PC-9 (cell line): ENCODE measurements at regions not wholly inside any gene's neighbourhood (a gene's known extent, or its start where the extent isn't known, plus 50 kb on each side); places are given as distances from the start of the nearest gene placed in this dataset.
A peak's percentile ranks its signal among the peaks of the same experiment; 100 is the strongest.

Source experiments
- BruUV-seq: library from RNA; stranded (reverse); fragments of 400-500 nt; replicated peaks from 2 replicates; lab custom pipeline; 2021; lab: Mats Ljungman, UMichigan
- CTCF ChIA-PET: fragments of 300-600 bp; sonication (Branson Sonifier 250); formaldehyde crosslinking; loops from one replicate; lab custom pipeline; 2022; ENCODE audit warnings: antibody characterized with exemption; lab: Charles Lee
- POLR2A ChIA-PET: fragments of 300-600 bp; sonication (Branson Sonifier 250); formaldehyde crosslinking; loops from one replicate; lab custom pipeline; 2022; ENCODE audit warnings: antibody characterized with exemption; ENCODE audit not compliant: unreplicated experiment; lab: Charles Lee
- DNase-seq, 2 experiments: peaks; one replicate each; pipeline versions ENCODE4 v3.0.0 to v3.0.0-alpha.2; 2015 to 2022; ENCODE audit warnings: mixed read lengths in 1 of 2
- H2AFZ ChIP-seq: fragments of 200-600 bp; sonication (generic); 2 replicates; pipeline ENCODE4 v1.8.1; 2017; ENCODE audit warnings: antibody characterized with exemption
- H3F3A ChIP-seq: fragments of 200-600 bp; sonication (generic); 2 replicates; pipeline ENCODE4 v1.8.1; 2017; ENCODE audit warnings: antibody characterized with exemption, mild to moderate bottlenecking, low read depth; ENCODE audit not compliant: insufficient read depth
- H3K27ac ChIP-seq: fragments of 200-600 bp; sonication (generic); 2 replicates; pipeline ENCODE4 v1.6.1; 2016; ENCODE audit warnings: mixed run types
- H3K27me3 ChIP-seq: fragments of 200-600 bp; sonication (generic); 2 replicates; pipeline ENCODE4 v1.6.1; 2016; ENCODE audit warnings: low read depth, mixed run types; ENCODE audit not compliant: insufficient read depth
- H3K36me3 ChIP-seq: fragments of 200-600 bp; sonication (generic); 2 replicates; pipeline ENCODE4 v1.6.1; 2016; ENCODE audit warnings: low read depth, mixed run types
- H3K4me1 ChIP-seq: fragments of 200-600 bp; sonication (generic); replicated peaks from 2 replicates; pipeline ENCODE4 v1.6.1; 2016; ENCODE audit warnings: mixed run types; ENCODE audit not compliant: insufficient read depth
- H3K4me2 ChIP-seq: fragments of 200-600 bp; sonication (generic); 2 replicates; pipeline ENCODE4 v1.6.1; 2017; ENCODE audit warnings: mixed run types
- H3K4me3 ChIP-seq: fragments of 200-600 bp; sonication (generic); 2 replicates; pipeline ENCODE4 v1.6.1; 2016; ENCODE audit warnings: mixed run types
- H3K79me2 ChIP-seq: fragments of 200-600 bp; sonication (generic); 2 replicates; pipeline ENCODE4 v1.6.1; 2017; ENCODE audit warnings: low read depth, mixed run types
- H3K9me2 ChIP-seq: fragments of 200-600 bp; sonication (generic); 2 replicates; pipeline ENCODE4 v1.8.1; 2017; ENCODE audit warnings: mild to moderate bottlenecking; ENCODE audit not compliant: insufficient read depth
- H3K9me3 ChIP-seq: fragments of 200-600 bp; sonication (generic); 2 replicates; pipeline ENCODE4 v1.8.1; 2016; ENCODE audit warnings: low read depth; ENCODE audit not compliant: insufficient read depth
- H4K20me1 ChIP-seq: fragments of 200-600 bp; sonication (generic); 2 replicates; pipeline ENCODE4 v1.8.1; 2017; ENCODE audit not compliant: insufficient read depth
- CTCF ChIP-seq: fragments of 200-600 bp; sonication (generic); conservative IDR thresholded peaks from 2 replicates; pipeline ENCODE4 v1.6.1; 2017; ENCODE audit warnings: mixed run types, antibody characterized with exemption, mild to moderate bottlenecking, moderate library complexity
- EZH2 ChIP-seq: fragments of 200-600 bp; sonication (generic); IDR thresholded peaks from 2 replicates; pipeline ENCODE4 v1.8.0; 2017; ENCODE audit warnings: antibody characterized with exemption, low read depth
- intact Hi-C: fragments of 100-400 bp; cut with micrococcal nuclease; formaldehyde crosslinking; loops from one replicate; pipeline ENCODE4 v1.10.0; 2022; ENCODE audit not compliant: unreplicated experiment

- no peaks in the 10 kb centered on the region; the same call in 1 of the 2 replicates for H3K9me2 ChIP-seq
- BruUV-seq = no TSS peak
Observed at GRCh38 chr15:91784973-91785709, 68.4 kb upstream of the SLCO3A1 start.

DNA sequence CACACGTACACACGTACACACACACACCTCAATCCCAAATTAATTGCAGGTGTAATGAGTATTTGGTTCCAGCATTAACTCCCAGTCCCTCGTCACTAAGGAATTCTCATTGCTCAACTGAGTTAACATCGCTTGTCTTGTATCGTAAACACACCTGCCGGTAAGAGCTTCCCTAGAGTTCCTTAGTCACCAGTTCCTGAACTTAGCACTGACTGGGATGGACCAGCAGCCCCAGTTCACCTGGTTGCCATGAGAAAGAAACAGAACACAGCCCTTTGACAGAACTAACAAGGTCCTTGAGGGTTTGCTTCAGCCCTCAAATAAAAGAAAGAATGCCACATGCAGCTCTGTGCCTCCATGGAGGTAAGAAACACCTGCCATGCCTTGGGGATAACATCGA, 66.3 kb upstream of the SLCO3A1 start:
- ChIA-PET POLR2A (no interaction called here), CTCF (no interaction called here)
- Histone ChIP-seq H3K27me3 (no peaks in the 10 kb centered on the region), H3K79me2 (no peaks in the 10 kb centered on the region), H3F3A (no peaks in the 10 kb centered on the region; the same call in 1 of the 2 replicates), H2AFZ (no peak overlapping the region), H3K9me3 (no peaks in the 10 kb centered on the region), H3K4me1 (no peaks in the 10 kb centered on the region), H3K4me2 (no peak overlapping the region), H3K36me3 (no peaks in the 10 kb centered on the region), H3K27ac (no peak overlapping the region), H4K20me1 (no peaks in the 10 kb centered on the region), H3K4me3 (no peak overlapping the region), H3K9me2 (no peaks in the 10 kb centered on the region; the same call in 1 of the 2 replicates)
- no TSS peak for BruUV-seq
- no peak for DNase-seq
- TF ChIP-seq EZH2 (no peak), CTCF (no peak)
- intact Hi-C loops = no loop called here

More at GRCh38 chr15:91784973-91785709, 68.4 kb upstream of the SLCO3A1 start:
- H3K36me3 ChIP-seq = no peaks in the 10 kb centered on the region
- H3K4me3 ChIP-seq = no peak overlapping the region
- no peaks in the 10 kb centered on the region; the same call in 1 of the 2 replicates for H3F3A ChIP-seq
- ChIA-PET CTCF (no interaction called here), POLR2A (no interaction called here)
- no peaks in the 10 kb centered on the region for H4K20me1 ChIP-seq
- no peaks in the 10 kb centered on the region for H3K27me3 ChIP-seq
- no peak overlapping the region for H3K4me2 ChIP-seq
- H3K79me2 ChIP-seq = no peaks in the 10 kb centered on the region
- peak in 1 of 2 experiments; percentile 36 for DNase-seq
- no peak overlapping the region for H2AFZ ChIP-seq
- no peaks in the 10 kb centered on the region for H3K4me1 ChIP-seq
- TF ChIP-seq EZH2 = no peak
- TF ChIP-seq CTCF = no peak
- no peaks in the 10 kb centered on the region for H3K9me3 ChIP-seq
- intact Hi-C loops = no loop called here
- no peak overlapping the region for H3K27ac ChIP-seq

DNA sequence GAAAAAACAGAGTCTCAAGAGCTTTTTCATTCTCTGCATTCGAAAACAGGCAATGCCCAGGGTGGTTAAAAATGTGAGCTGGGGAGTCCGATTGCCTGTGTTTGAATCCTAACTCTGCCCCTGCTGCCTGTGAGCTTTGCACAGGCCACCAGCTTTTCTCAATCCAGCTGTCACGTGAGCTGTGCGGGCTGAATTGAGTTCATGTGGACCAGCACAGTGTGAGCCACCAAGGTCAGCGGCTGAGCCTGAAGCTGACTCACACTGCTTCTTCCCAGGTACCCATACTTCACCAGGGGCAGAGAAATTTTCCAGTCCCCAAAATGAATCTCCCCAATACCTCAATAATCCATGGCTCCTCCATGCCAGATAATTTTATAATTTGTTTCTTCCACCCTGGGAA, 64.4 kb upstream of the SLCO3A1 start:
- ChIA-PET CTCF (no interaction called here), POLR2A (no interaction called here)
- H2AFZ ChIP-seq = no peak overlapping the region
- TF ChIP-seq EZH2 (no peak), CTCF (no peak)
- H3K4me2 ChIP-seq = no peak overlapping the region
- no peak for DNase-seq
- no peaks in the 10 kb centered on the region for H4K20me1 ChIP-seq
- H3K9me3 ChIP-seq = no peaks in the 10 kb centered on the region
- intact Hi-C loops = no loop called here
- H3K4me3 ChIP-seq = no peak overlapping the region
- H3F3A ChIP-seq = no peaks in the 10 kb centered on the region; the same call in 1 of the 2 replicates
- no peak overlapping the region for H3K27ac ChIP-seq
- BruUV-seq = no TSS peak
- no peaks in the 10 kb centered on the region for H3K36me3 ChIP-seq
- no peaks in the 10 kb centered on the region for H3K4me1 ChIP-seq
- H3K9me2 ChIP-seq = no peaks in the 10 kb centered on the region; the same call in 1 of the 2 replicates
- no peaks in the 10 kb centered on the region for H3K27me3 ChIP-seq
- no peaks in the 10 kb centered on the region for H3K79me2 ChIP-seq
